Islet of Langerhans (tissue), 1 donor: ENCODE measurements at regions not wholly inside any gene's neighbourhood (a gene's known extent, or its start where the extent isn't known, plus 50 kb on each side); places are given as distances from the start of the nearest gene placed in this dataset.
A peak's percentile ranks its signal among the peaks of the same experiment; 100 is the strongest.

Experiments
- FAIRE-seq: peaks from one replicate; lab custom pipeline; 2011; peaks lifted over from hg19 to GRCh38; lab: Jason Lieb, UNC

- FAIRE-seq, result no peak
Measured at GRCh38 chr4:165721815-165722214, 151.2 kb upstream of the TLL1 start.

GRCh38 chr4:165723051-165723795, 149.8 kb upstream of the TLL1 start:
- no peak for FAIRE-seq

GRCh38 chr4:165724786-165725185, 148.3 kb upstream of the TLL1 start:
- FAIRE-seq, result no peak

- no peak for FAIRE-seq
Measured at GRCh38 chr4:165725352-165725751, 147.7 kb upstream of the TLL1 start.

GRCh38 chr4:165726831-165727230, 146.2 kb upstream of the TLL1 start:
- no peak for FAIRE-seq

- FAIRE-seq, result peak; percentile 5
Measured at GRCh38 chr4:165737309-165737972, 135.6 kb upstream of the TLL1 start.

GRCh38 chr4:165738571-165738970, 134.5 kb upstream of the TLL1 start:
- no peak for FAIRE-seq

GRCh38 chr4:165740911-165741310, 132.1 kb upstream of the TLL1 start:
- no peak for FAIRE-seq

- no peak for FAIRE-seq
Measured at GRCh38 chr4:165743422-165743821, 129.6 kb upstream of the TLL1 start.

GRCh38 chr4:165744370-165744769, 128.7 kb upstream of the TLL1 start:
- no peak for FAIRE-seq

GRCh38 chr4:165748321-165748720, 124.7 kb upstream of the TLL1 start:
- FAIRE-seq, result no peak

GRCh38 chr4:165751882-165752281, 121.2 kb upstream of the TLL1 start:
- no peak for FAIRE-seq

GRCh38 chr4:165754664-165755063, 118.4 kb upstream of the TLL1 start:
- no peak for FAIRE-seq

- FAIRE-seq, result no peak
Measured at GRCh38 chr4:165756836-165757235, 116.2 kb upstream of the TLL1 start.

GRCh38 chr4:165757451-165757850, 115.6 kb upstream of the TLL1 start:
- FAIRE-seq, result no peak

- no peak for FAIRE-seq
Measured at GRCh38 chr4:165758086-165758485, 115.0 kb upstream of the TLL1 start.

- no peak for FAIRE-seq
Measured at GRCh38 chr4:165760182-165760581, 112.9 kb upstream of the TLL1 start.

- FAIRE-seq, result no peak
Measured at GRCh38 chr4:165761963-165762362, 111.1 kb upstream of the TLL1 start.

- FAIRE-seq, result no peak
Measured at GRCh38 chr4:165763640-165764039, 109.4 kb upstream of the TLL1 start.

GRCh38 chr4:165765053-165765452, 108.0 kb upstream of the TLL1 start:
- FAIRE-seq, result no peak

GRCh38 chr4:165766018-165766417, 107.0 kb upstream of the TLL1 start:
- no peak for FAIRE-seq

GRCh38 chr4:165766976-165767375, 106.1 kb upstream of the TLL1 start:
- FAIRE-seq, result no peak

- FAIRE-seq, result no peak
Measured at GRCh38 chr4:165767671-165768070, 105.4 kb upstream of the TLL1 start.

GRCh38 chr4:165768281-165768680, 104.8 kb upstream of the TLL1 start:
- no peak for FAIRE-seq
